Keratinocyte (primary cell): ENCODE measurements at regions not wholly inside any gene's neighbourhood (a gene's known extent, or its start where the extent isn't known, plus 50 kb on each side); places are given as distances from the start of the nearest gene placed in this dataset.

Source experiments
- EZH2 ChIP-seq: IDR thresholded peaks from one replicate; pipeline ENCODE4 v1.6.1; 2012; ENCODE audit warnings: inconsistent platforms, mild to moderate bottlenecking, low read length, moderate library complexity
- TF ChIP-seq, protein P1 (sequence below), 3 experiments: IDR thresholded peaks in 1 of 3; conservative IDR thresholded peaks in 1 of 3; optimal IDR thresholded peaks in 1 of 3; 2 replicates in 2 of 3; 3 replicates in 1 of 3; pipeline versions ENCODE3 to v1.5.1; 2011; ENCODE audit warnings: low read length in 3 of 3, mild to moderate bottlenecking in 3 of 3, moderate library complexity in 2 of 3, control low read depth in 1 of 3, inconsistent platforms in 1 of 3; ENCODE audit not compliant: insufficient read depth in 2 of 3; ENCODE audit errors: extremely low read depth in 1 of 3

DNA sequence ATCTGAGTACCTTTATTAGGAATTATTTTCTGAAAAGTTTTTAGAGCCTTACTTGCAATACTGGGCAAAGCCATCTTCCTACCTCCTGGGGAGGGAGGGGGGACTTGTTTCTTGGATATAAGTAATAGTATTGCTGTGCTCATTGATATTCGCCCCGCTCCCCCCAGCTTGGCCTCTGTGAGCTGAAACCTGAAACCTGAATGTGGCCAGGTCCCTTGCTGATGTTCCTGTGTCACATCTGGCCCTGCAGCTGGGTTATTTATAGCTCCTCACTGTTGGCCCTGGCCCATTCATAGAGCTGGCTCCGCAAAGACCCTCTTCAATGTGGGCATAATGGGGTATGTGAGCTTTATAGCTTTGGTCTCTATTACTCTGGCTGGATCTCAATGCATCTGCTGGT, 59.5 kb downstream of the FRMPD3 start:
- TF ChIP-seq EZH2, result no peak
- TF ChIP-seq, protein P1, sequence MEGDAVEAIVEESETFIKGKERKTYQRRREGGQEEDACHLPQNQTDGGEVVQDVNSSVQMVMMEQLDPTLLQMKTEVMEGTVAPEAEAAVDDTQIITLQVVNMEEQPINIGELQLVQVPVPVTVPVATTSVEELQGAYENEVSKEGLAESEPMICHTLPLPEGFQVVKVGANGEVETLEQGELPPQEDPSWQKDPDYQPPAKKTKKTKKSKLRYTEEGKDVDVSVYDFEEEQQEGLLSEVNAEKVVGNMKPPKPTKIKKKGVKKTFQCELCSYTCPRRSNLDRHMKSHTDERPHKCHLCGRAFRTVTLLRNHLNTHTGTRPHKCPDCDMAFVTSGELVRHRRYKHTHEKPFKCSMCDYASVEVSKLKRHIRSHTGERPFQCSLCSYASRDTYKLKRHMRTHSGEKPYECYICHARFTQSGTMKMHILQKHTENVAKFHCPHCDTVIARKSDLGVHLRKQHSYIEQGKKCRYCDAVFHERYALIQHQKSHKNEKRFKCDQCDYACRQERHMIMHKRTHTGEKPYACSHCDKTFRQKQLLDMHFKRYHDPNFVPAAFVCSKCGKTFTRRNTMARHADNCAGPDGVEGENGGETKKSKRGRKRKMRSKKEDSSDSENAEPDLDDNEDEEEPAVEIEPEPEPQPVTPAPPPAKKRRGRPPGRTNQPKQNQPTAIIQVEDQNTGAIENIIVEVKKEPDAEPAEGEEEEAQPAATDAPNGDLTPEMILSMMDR (optimal IDR thresholded peaks at IDR 0.05 in 1 of 3, IDR thresholded peaks at IDR 0.05 in 1 of 3, conservative IDR thresholded peaks at IDR 0.05 in 1 of 3; ENCODE audit: extremely low read depth in 1 of 3, insufficient read depth in 2 of 3, low read length in 3 of 3), result no peak
